Transverse colon (tissue), 4 donors: ENCODE measurements at regions not wholly inside any gene's neighbourhood (a gene's known extent, or its start where the extent isn't known, plus 50 kb on each side); places are given as distances from the start of the nearest gene placed in this dataset.

Experiments
- CTCF ChIP-seq, 5 experiments: fragments of 200-600 bp in 3 of 5; fragments of 450-650 bp in 2 of 5; sonication (generic) in 3 of 5; IDR thresholded peaks; 1 replicate in 2 of 5; 2 replicates in 3 of 5; pipeline ENCODE4 v1.5.1; 2016 to 2017; ENCODE audit warnings: antibody characterized with exemption in 5 of 5, inconsistent platforms in 3 of 5, mild to moderate bottlenecking in 2 of 5, moderate library complexity in 1 of 5
- POLR2AphosphoS5 ChIP-seq, 3 donors: sonication (generic); formaldehyde crosslinking; IDR thresholded peaks; one replicate each; pipeline ENCODE4 v1.6.1; 2016; ENCODE audit warnings: antibody characterized with exemption in 3 of 3

GRCh38 chr5:2262620-2263019, 379.9 kb upstream of the IRX4 start:
- no peak for TF ChIP-seq POLR2AphosphoS5 (IDR thresholded peaks at IDR 0.05)
- TF ChIP-seq CTCF (IDR thresholded peaks at IDR 0.05): no peak
